ENCODE measurements at regions not wholly inside any gene's neighbourhood (a gene's known extent, or its start where the extent isn't known, plus 50 kb on each side); places are given as distances from the start of the nearest gene placed in this dataset.

GRCh38 chr17:69760562-69760961, 314.5 kb upstream of the KCNJ16 start:
- TF ChIP-seq ZNF75A (CRISPR knock-in tag; IDR thresholded peaks at IDR 0.05) (no peak), PCBP1 (IDR thresholded peaks at IDR 0.05; ENCODE audit: low read depth, low read length, poor library complexity, severe bottlenecking) (no peak), MAFF (IDR thresholded peaks at IDR 0.05; ENCODE audit: low read length) (no peak), EP300 (IDR thresholded peaks at IDR 0.05; ENCODE audit: low read length) (no peak), REST (IDR thresholded peaks at IDR 0.05; ENCODE audit: borderline replicate concordance) (no peak), REST (CRISPR knock-in tag; IDR thresholded peaks at IDR 0.05; ENCODE audit: low read depth) (no peak), POLR2A (conservative IDR thresholded peaks at IDR 0.05) (no peak)

All from K562 (cell line).